HCT116 (cell line): ENCODE measurements at regions not wholly inside any gene's neighbourhood (a gene's known extent, or its start where the extent isn't known, plus 50 kb on each side); places are given as distances from the start of the nearest gene placed in this dataset.

Experiments used
- ATAC-seq: fragments of 200-7000 bp; cut with Tn5 transposase; 2 replicates; pipeline ENCODE4 v1.9.1; 2020; ENCODE audit warnings: mild to moderate bottlenecking, moderate library complexity
- BruUV-seq: library from RNA; stranded (reverse); fragments of 400-500 nt; replicated peaks from 2 replicates; lab custom pipeline; 2021; lab: Mats Ljungman, UMichigan
- CTCF ChIA-PET: fragments of 300-600 bp; sonication (Branson Sonifier 250); formaldehyde crosslinking; loops from one replicate; lab custom pipeline; 2021; ENCODE audit warnings: antibody characterized with exemption; lab: Charles Lee
- POLR2A ChIA-PET: fragments of 300-600, 350-600 bp; sonication (Branson Sonifier 250); formaldehyde crosslinking; loops from one replicate; lab custom pipeline; 2021; ENCODE audit warnings: antibody characterized with exemption; lab: Charles Lee
- RAD21 ChIA-PET, 2 experiments: fragments of 300-600 bp; sonication (Branson Sonifier 250); formaldehyde crosslinking; loops; one replicate each; lab custom pipeline; 2023; ENCODE audit warnings: low total read pairs in 2 of 2; ENCODE audit not compliant: uncharacterized antibody in 2 of 2, unreplicated experiment in 2 of 2, low non-redundant PET in 1 of 2; lab: Charles Lee
- DNase-seq: peaks from one replicate; pipeline ENCODE4 v3.0.0-alpha.2; 2010; ENCODE audit warnings: low read depth, low spot score
- H2AFZ ChIP-seq: fragments of 200-600 bp; shearing (Covaris generic), sonication (generic); 2 replicates; pipeline ENCODE4 v1.6.1; 2017; ENCODE audit warnings: low read depth, mixed run types, mixed read lengths, antibody characterized with exemption, low read length; ENCODE audit not compliant: poor library complexity, severe bottlenecking
- H3K27ac ChIP-seq: 2 replicates; pipeline ENCODE4 v1.5.1; 2012; ENCODE audit warnings: low read depth, low read length
- H3K27me3 ChIP-seq: fragments of 200-600 bp; sonication (generic); 2 replicates; pipeline ENCODE4 v1.6.1; 2016; ENCODE audit warnings: mixed run types, low read length, mixed read lengths; ENCODE audit not compliant: insufficient read depth
- H3K36me3 ChIP-seq, 2 experiments: fragments of 200-500 bp in 1 of 2; fragments of 200-600 bp in 1 of 2; sonication (Bioruptor generic) in 1 of 2; sonication (generic) in 1 of 2; 2 replicates each; pipeline versions ENCODE4 v1.5.1 to v1.6.1; 2014 to 2016; ENCODE audit warnings: low read length in 2 of 2, inconsistent platforms in 1 of 2, mixed read lengths in 1 of 2, mixed run types in 1 of 2; ENCODE audit not compliant: insufficient read depth in 2 of 2, control insufficient read depth in 1 of 2
- H3K4me1 ChIP-seq, 2 experiments: fragments of 200-600 bp in 1 of 2; sonication (generic) in 1 of 2; 2 replicates each; pipeline versions ENCODE4 v1.5.1 to v1.6.1; 2012 to 2017; ENCODE audit warnings: low read length in 2 of 2, inconsistent platforms in 1 of 2, mild to moderate bottlenecking in 1 of 2, mixed read lengths in 1 of 2, mixed run types in 1 of 2, moderate library complexity in 1 of 2; ENCODE audit not compliant: insufficient read depth in 2 of 2, control insufficient read depth in 1 of 2
- H3K4me2 ChIP-seq: fragments of 200-600 bp; sonication (generic); 2 replicates; pipeline ENCODE4 v1.6.1; 2017; ENCODE audit warnings: mixed run types, low read length, mixed read lengths
- H3K4me3 ChIP-seq, 2 experiments: fragments of 200-600 bp in 1 of 2; sonication (generic) in 1 of 2; replicated peaks in 1 of 2; 2 replicates each; pipeline ENCODE4 v1.5.1; 2011 to 2016; ENCODE audit warnings: low read length in 2 of 2, control low read depth in 1 of 2, low read depth in 1 of 2, mild to moderate bottlenecking in 1 of 2, mixed read lengths in 1 of 2, mixed run types in 1 of 2
- H3K79me2 ChIP-seq: fragments of 200-600 bp; sonication (generic); 2 replicates; pipeline ENCODE4 v1.6.1; 2017; ENCODE audit warnings: mild to moderate bottlenecking, mixed run types, low read length, moderate library complexity, mixed read lengths; ENCODE audit not compliant: insufficient read depth
- H3K9ac ChIP-seq: fragments of 200-600 bp; sonication (generic); 2 replicates; pipeline ENCODE4 v1.6.1; 2016; ENCODE audit warnings: low read length, mixed read lengths
- H3K9me2 ChIP-seq: fragments of 200-600 bp; sonication (generic), shearing (Covaris generic); 2 replicates; pipeline ENCODE4 v1.6.1; 2017; ENCODE audit warnings: mixed run types, mild to moderate bottlenecking, moderate library complexity; ENCODE audit not compliant: insufficient read depth
- H3K9me3 ChIP-seq, 2 experiments: fragments of 200-500 bp in 1 of 2; fragments of 200-600 bp in 1 of 2; sonication (Bioruptor generic) in 1 of 2; sonication (generic) in 1 of 2; 2 replicates each; pipeline ENCODE4 v1.6.1; 2014 to 2017; ENCODE audit warnings: low read length in 2 of 2, mixed read lengths in 2 of 2, inconsistent platforms in 1 of 2, low read depth in 1 of 2, mild to moderate bottlenecking in 1 of 2, mixed run types in 1 of 2, moderate library complexity in 1 of 2; ENCODE audit not compliant: control insufficient read depth in 1 of 2, insufficient read depth in 1 of 2
- H4K20me1 ChIP-seq: fragments of 200-600 bp; sonication (generic), shearing (Covaris generic); 2 replicates; pipeline ENCODE4 v1.6.1; 2017; ENCODE audit warnings: mixed run types, mild to moderate bottlenecking, moderate library complexity; ENCODE audit not compliant: insufficient read depth
- ATF3 ChIP-seq: IDR thresholded peaks from 2 replicates; pipeline ENCODE4 v1.6.1; 2012
- CTCF ChIP-seq, 3 experiments: fragments of 200-600 bp in 1 of 3; sonication (generic) in 1 of 3; IDR thresholded peaks in 2 of 3; conservative IDR thresholded peaks in 1 of 3; 2 replicates each; pipeline ENCODE4 v1.5.1; 2012 to 2017; ENCODE audit warnings: low read depth in 2 of 3, low read length in 2 of 3, antibody characterized with exemption in 1 of 3, borderline replicate concordance in 1 of 3, control low read depth in 1 of 3, mild to moderate bottlenecking in 1 of 3, mixed read lengths in 1 of 3, mixed run types in 1 of 3, moderate library complexity in 1 of 3; ENCODE audit not compliant: insufficient read depth in 1 of 3
- EGR1 ChIP-seq: IDR thresholded peaks from 2 replicates; pipeline ENCODE4 v1.6.1; 2012; ENCODE audit warnings: low read depth
- ELF1 ChIP-seq: IDR thresholded peaks from 2 replicates; pipeline ENCODE4 v1.6.1; 2012; ENCODE audit warnings: low read depth, borderline replicate concordance
- EZH2 ChIP-seq: fragments of 200-600 bp; sonication (generic); IDR thresholded peaks from 2 replicates; pipeline ENCODE4 v1.6.1; 2017; ENCODE audit warnings: antibody characterized with exemption, mixed run types
- EZH2phosphoT487 ChIP-seq: fragments of 200-600 bp; IDR thresholded peaks from 2 replicates; pipeline ENCODE4 v1.6.1; 2018; ENCODE audit warnings: antibody characterized with exemption, borderline replicate concordance
- FOSL1 ChIP-seq: IDR thresholded peaks from 2 replicates; pipeline ENCODE4 v1.6.1; 2012; ENCODE audit warnings: low read depth
- JUND ChIP-seq: IDR thresholded peaks from 2 replicates; pipeline ENCODE4 v1.6.1; 2012
- POLR2AphosphoS5 ChIP-seq: IDR thresholded peaks from 2 replicates; pipeline ENCODE4 v1.6.1; 2011; ENCODE audit warnings: mild to moderate bottlenecking, low read depth, low read length, moderate library complexity
- REST ChIP-seq: IDR thresholded peaks from 2 replicates; pipeline ENCODE4 v1.6.1; 2012; ENCODE audit warnings: low read depth
- SIN3A ChIP-seq: IDR thresholded peaks from 2 replicates; pipeline ENCODE4 v1.6.1; 2012; ENCODE audit warnings: low read depth
- TCF7L2 ChIP-seq: IDR thresholded peaks from 2 replicates; pipeline ENCODE4 v1.7.0; 2011; ENCODE audit warnings: borderline replicate concordance, inconsistent platforms; ENCODE audit not compliant: insufficient read depth, insufficient read length; ENCODE audit errors: extremely low read depth
- YY1 ChIP-seq: IDR thresholded peaks from 2 replicates; pipeline ENCODE4 v1.6.1; 2011; ENCODE audit warnings: low read length, low read depth, moderate library complexity, mild to moderate bottlenecking; ENCODE audit not compliant: insufficient replicate concordance; ENCODE audit errors: extremely low read depth
- ZNF274 ChIP-seq: fragments of 200-500 bp; sonication (Bioruptor generic); IDR thresholded peaks from 2 replicates; pipeline ENCODE4 v1.6.1; 2014; ENCODE audit warnings: mild to moderate bottlenecking, low read depth, low read length, inconsistent platforms
- intact Hi-C: fragments of 100-400 bp; cut with micrococcal nuclease; formaldehyde crosslinking; loops from 2 replicates; pipeline ENCODE4 v1.10.0; 2022

GRCh38 chr4:78692822-78693170 is 83.4 kb upstream of the BMP2K start:
- no peaks in the 10 kb centered on the region for H4K20me1 ChIP-seq
- DNase-seq, result no peak
- RAD21 ChIA-PET, result no interaction called here
- H3K4me3 ChIP-seq, result no peak overlapping the region
- no peak overlapping the region for H3K27ac ChIP-seq
- H3K9me2 ChIP-seq, result no peaks in the 10 kb centered on the region
- H2AFZ ChIP-seq, result no peak overlapping the region
- intact Hi-C loops, result no loop called here
- H3K36me3 ChIP-seq, result no peaks in the 10 kb centered on the region
- peaks cover 0 to 4% of the 10 kb centered on the region in 2 experiments; a peak in 1 of 4 replicates for H3K4me1 ChIP-seq
- no TSS peak for BruUV-seq
- no peaks in the 10 kb centered on the region for H3K27me3 ChIP-seq
- H3K9me3 ChIP-seq, result no peaks in the 10 kb centered on the region
- H3K9ac ChIP-seq, result no peak overlapping the region
- TF ChIP-seq ELF1 (no peak), FOSL1 (no peak), ATF3 (no peak), TCF7L2 (no peak), EGR1 (no peak), ZNF274 (no peak), CTCF (IDR thresholded peaks at IDR 0.05 in 2 of 3, conservative IDR thresholded peaks at IDR 0.05 in 1 of 3; ENCODE audit: borderline replicate concordance in 1 of 3, insufficient read depth in 1 of 3, low read depth in 2 of 3, low read length in 2 of 3) (no peak), YY1 (no peak), SIN3A (no peak), EZH2phosphoT487 (no peak), POLR2AphosphoS5 (no peak), EZH2 (no peak), REST (no peak), JUND (no peak)
- no peak for ATAC-seq
- no peak overlapping the region for H3K4me2 ChIP-seq
- CTCF ChIA-PET, result no interaction called here
- POLR2A ChIA-PET, result no interaction called here
- H3K79me2 ChIP-seq, result no peaks in the 10 kb centered on the region
